H1 (cell line): ENCODE measurements at regions not wholly inside any gene's neighbourhood (a gene's known extent, or its start where the extent isn't known, plus 50 kb on each side); places are given as distances from the start of the nearest gene placed in this dataset.

Experiments
- CTCF ChIA-PET: fragments of 300-600 bp; sonication (Branson Sonifier 250); formaldehyde crosslinking; loops from one replicate; lab custom pipeline; 2021; ENCODE audit not compliant: partially characterized antibody; lab: Charles Lee
- POLR2A ChIA-PET: fragments of 300-600 bp; sonication (Branson Sonifier 250); formaldehyde crosslinking; loops from one replicate; lab custom pipeline; 2021; ENCODE audit warnings: inconsistent platforms; ENCODE audit not compliant: partially characterized antibody; lab: Charles Lee
- DNase-seq, 2 experiments: peaks; one replicate each; pipeline versions ENCODE4 v3.0.0 to v3.0.0-alpha.2; 2010 to 2022; ENCODE audit warnings: low spot score in 2 of 2, low read depth in 1 of 2, mixed read lengths in 1 of 2
- FAIRE-seq: peaks from 2 replicates; lab custom pipeline; 2011; peaks lifted over from hg19 to GRCh38; lab: Jason Lieb, UNC
- H2AFZ ChIP-seq: 2 replicates; pipeline ENCODE4 v1.8.1; 2012; ENCODE audit warnings: low read length, inconsistent platforms
- H2AK5ac ChIP-seq: 2 replicates; pipeline ENCODE4 v1.6.1; 2013; ENCODE audit warnings: low read depth, low read length
- H2BK120ac ChIP-seq: replicated peaks from 2 replicates; pipeline ENCODE3; 2013; ENCODE audit warnings: low read depth, low read length, inconsistent platforms
- H2BK12ac ChIP-seq: 2 replicates; pipeline ENCODE4 v1.6.1; 2013; ENCODE audit warnings: low read depth, low read length
- H2BK15ac ChIP-seq: 2 replicates; pipeline ENCODE4 v1.6.1; 2013; ENCODE audit warnings: low read length
- H2BK20ac ChIP-seq: 2 replicates; pipeline ENCODE4 v1.6.1; 2013; ENCODE audit warnings: low read length
- H2BK5ac ChIP-seq: 2 replicates; pipeline ENCODE4 v1.6.1; 2013; ENCODE audit warnings: low read depth, low read length
- H3K14ac ChIP-seq: 2 replicates; pipeline ENCODE4 v1.6.1; 2013; ENCODE audit warnings: inconsistent platforms; ENCODE audit not compliant: insufficient read length
- H3K18ac ChIP-seq: 2 replicates; pipeline ENCODE4 v1.6.1; 2013; ENCODE audit warnings: low read length; ENCODE audit errors: extremely low read depth
- H3K23ac ChIP-seq: 2 replicates; pipeline ENCODE4 v1.6.1; 2013; ENCODE audit warnings: inconsistent platforms; ENCODE audit not compliant: insufficient read length
- H3K23me2 ChIP-seq: 2 replicates; pipeline ENCODE4 v1.6.1; 2013; ENCODE audit warnings: low read depth, low read length
- H3K27ac ChIP-seq: 2 replicates; pipeline ENCODE4 v1.6.1; 2011; ENCODE audit warnings: low read depth, low read length, inconsistent platforms
- H3K27me3 ChIP-seq, 4 experiments: replicated peaks in 1 of 4; 1 replicate in 1 of 4; 2 replicates in 3 of 4; pipeline versions ENCODE4 v1.6.1 to v1.8.1; 2011 to 2013; ENCODE audit warnings: low read length in 3 of 4, mild to moderate bottlenecking in 3 of 4, inconsistent platforms in 2 of 4, mixed read lengths in 2 of 4, moderate library complexity in 1 of 4; ENCODE audit not compliant: control insufficient read depth in 3 of 4, insufficient read depth in 3 of 4; ENCODE audit errors: extremely low read depth in 1 of 4
- H3K36me3 ChIP-seq, 4 experiments: 2 replicates each; pipeline versions ENCODE4 v1.6.1 to v1.8.1; 2011 to 2013; ENCODE audit warnings: mild to moderate bottlenecking in 4 of 4, low read length in 3 of 4, moderate library complexity in 2 of 4, control low read depth in 1 of 4, inconsistent platforms in 1 of 4; ENCODE audit not compliant: insufficient read depth in 4 of 4, control insufficient read depth in 2 of 4
- H3K4ac ChIP-seq: replicated peaks from 2 replicates; pipeline ENCODE3; 2013; ENCODE audit warnings: low read length, low read depth, mixed read lengths, inconsistent platforms; ENCODE audit not compliant: insufficient read length
- H3K4me1 ChIP-seq, 4 experiments: replicated peaks in 1 of 4; 1 replicate in 1 of 4; 2 replicates in 3 of 4; pipeline versions ENCODE4 v1.6.1 to v1.8.1; 2011 to 2013; ENCODE audit warnings: low read length in 3 of 4, inconsistent platforms in 2 of 4, mixed read lengths in 1 of 4; ENCODE audit not compliant: insufficient read depth in 4 of 4, control insufficient read depth in 3 of 4
- H3K4me2 ChIP-seq, 2 experiments: 2 replicates each; pipeline versions ENCODE4 v1.6.1 to v1.8.1; 2011 to 2013; ENCODE audit warnings: low read depth in 2 of 2, low read length in 2 of 2, control low read depth in 1 of 2, inconsistent platforms in 1 of 2, mild to moderate bottlenecking in 1 of 2; ENCODE audit not compliant: insufficient read depth in 1 of 2
- H3K4me3 ChIP-seq, 4 experiments: fragments of 200-600, 300-600 bp in 1 of 4; sonication (generic), shearing (Covaris generic), sonication (Bioruptor Twin) in 1 of 4; 2 replicates each; pipeline versions ENCODE4 v1.5.1 to v1.8.1; 2011 to 2016; ENCODE audit warnings: low read length in 4 of 4, low read depth in 3 of 4, control low read depth in 2 of 4, inconsistent platforms in 2 of 4, mild to moderate bottlenecking in 2 of 4, mixed read lengths in 1 of 4, moderate library complexity in 1 of 4; ENCODE audit not compliant: insufficient read depth in 2 of 4; ENCODE audit errors: extremely low read depth in 1 of 4
- H3K56ac ChIP-seq: replicated peaks from 2 replicates; pipeline ENCODE3; 2013; ENCODE audit warnings: low read depth, mild to moderate bottlenecking, mixed read lengths, low read length, inconsistent platforms; ENCODE audit not compliant: insufficient read length
- H3K79me1 ChIP-seq: 2 replicates; pipeline ENCODE4 v1.6.1; 2013; ENCODE audit warnings: low read depth, low read length, control low read depth
- H3K79me2 ChIP-seq, 2 experiments: 2 replicates each; pipeline versions ENCODE4 v1.6.1 to v1.8.1; 2012 to 2013; ENCODE audit warnings: low read length in 2 of 2, mild to moderate bottlenecking in 2 of 2, inconsistent platforms in 1 of 2; ENCODE audit not compliant: insufficient read depth in 2 of 2, control insufficient read depth in 1 of 2
- H3K9ac ChIP-seq, 4 experiments: replicated peaks in 1 of 4; 1 replicate in 1 of 4; 2 replicates in 3 of 4; pipeline versions ENCODE4 v1.6.1 to v1.8.1; 2011 to 2013; ENCODE audit warnings: low read depth in 3 of 4, low read length in 3 of 4, control low read depth in 2 of 4, mild to moderate bottlenecking in 2 of 4, moderate library complexity in 2 of 4, inconsistent platforms in 1 of 4; ENCODE audit errors: extremely low read depth in 1 of 4
- H3K9me3 ChIP-seq, 2 experiments: 2 replicates each; pipeline versions ENCODE4 v1.6.1 to v1.8.1; 2012 to 2013; ENCODE audit warnings: mild to moderate bottlenecking in 2 of 2, moderate library complexity in 2 of 2, control low read depth in 1 of 2, inconsistent platforms in 1 of 2, low read depth in 1 of 2, low read length in 1 of 2, mixed read lengths in 1 of 2; ENCODE audit not compliant: insufficient read depth in 2 of 2
- H4K20me1 ChIP-seq, 2 experiments: replicated peaks in 1 of 2; 2 replicates each; pipeline versions ENCODE3 to v1.8.1; 2011 to 2013; ENCODE audit warnings: inconsistent platforms in 2 of 2, low read length in 2 of 2, mild to moderate bottlenecking in 1 of 2; ENCODE audit not compliant: insufficient read depth in 2 of 2, control insufficient read depth in 1 of 2
- H4K5ac ChIP-seq: 2 replicates; pipeline ENCODE4 v1.6.1; 2013; ENCODE audit warnings: low read length, low read depth, mixed read lengths, inconsistent platforms; ENCODE audit not compliant: insufficient read length
- H4K8ac ChIP-seq: 2 replicates; pipeline ENCODE4 v1.8.0; 2013; ENCODE audit warnings: mild to moderate bottlenecking, moderate library complexity, low read length, inconsistent platforms; ENCODE audit not compliant: insufficient read depth; ENCODE audit errors: extremely low read depth
- H4K91ac ChIP-seq: replicated peaks from 2 replicates; pipeline ENCODE3; 2013; ENCODE audit warnings: low read length, mixed read lengths, inconsistent platforms; ENCODE audit not compliant: insufficient read length
- CHD2 ChIP-seq: IDR thresholded peaks from 2 replicates; pipeline ENCODE4 v1.6.1; 2012; ENCODE audit warnings: low read length, improper control_type of control experiment
- FOSL1 ChIP-seq: IDR thresholded peaks from 2 replicates; pipeline ENCODE4 v1.6.1; 2011; ENCODE audit warnings: mild to moderate bottlenecking, low read depth, low read length, moderate library complexity; ENCODE audit not compliant: insufficient read depth
- POU5F1 ChIP-seq: IDR thresholded peaks from 2 replicates; pipeline ENCODE4 v1.6.1; 2011; ENCODE audit warnings: low read depth, mild to moderate bottlenecking, low read length, moderate library complexity
- TAF7 ChIP-seq: optimal IDR thresholded peaks from 2 replicates; pipeline ENCODE3; 2011; ENCODE audit warnings: low read depth, mild to moderate bottlenecking, inconsistent platforms, low read length, moderate library complexity, borderline replicate concordance
- WGBS, 2 experiments: shearing (Covaris generic) in 1 of 2; methylation state at CpG; one replicate each; pipeline versions ENCODE4 v1.1.6 to v1.1.7; 2013 to 2015; ENCODE audit warnings: low lambda C conversion rate in 2 of 2, mixed read lengths in 2 of 2, inconsistent platforms in 1 of 2, low coverage in 1 of 2, missing lambda C conversion rate in 1 of 2; ENCODE audit not compliant: insufficient replicate concordance in 2 of 2, insufficient coverage in 1 of 2, insufficient read length in 1 of 2; ENCODE audit errors: extremely low coverage in 1 of 2, missing lambda C conversion rate in 1 of 2; 5-methylcytosine and 5-hydroxymethylcytosine counted together
- TF ChIP-seq, protein P1 (sequence below): IDR thresholded peaks from 2 replicates; pipeline ENCODE4 v1.6.1; 2012; ENCODE audit warnings: low read length, inconsistent platforms
- TF ChIP-seq, protein P2 (sequence below): IDR thresholded peaks from 2 replicates; pipeline ENCODE4 v1.6.1; 2011; ENCODE audit warnings: low read length, improper control_type of control experiment

DNA sequence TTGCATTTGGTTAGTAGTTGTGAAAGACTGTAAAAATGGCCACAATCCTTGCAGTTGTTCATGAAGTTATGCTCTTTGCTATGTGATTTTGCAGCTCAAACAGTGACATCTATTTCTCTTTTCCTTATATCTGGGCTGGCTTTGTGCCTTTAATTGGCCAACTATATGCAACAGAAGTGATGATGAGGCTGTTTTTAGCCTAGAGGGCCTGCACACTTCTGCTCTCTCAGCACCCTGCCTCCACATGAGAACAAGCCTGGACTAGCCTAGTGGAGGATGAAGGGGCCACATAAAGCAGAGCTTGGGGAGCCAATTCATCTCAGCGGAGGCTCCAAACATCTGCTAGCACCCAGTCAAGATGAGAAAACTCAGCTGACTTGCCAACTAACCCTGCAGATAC lies 339.8 kb downstream of the OMA1 start:
- FAIRE-seq (no peak), DNase-seq (no peak)
- H4K20me1 ChIP-seq = no peaks in the 10 kb centered on the region
- no peak overlapping the region for H2BK20ac ChIP-seq
- no peak overlapping the region for H4K5ac ChIP-seq
- no peaks in the 10 kb centered on the region for H3K79me1 ChIP-seq
- H3K9ac ChIP-seq = no peak overlapping the region
- H3K23me2 ChIP-seq = no peaks in the 10 kb centered on the region
- no peak overlapping the region for H2BK120ac ChIP-seq
- no peak overlapping the region for H3K4ac ChIP-seq
- H3K14ac ChIP-seq = no peak overlapping the region
- H2AK5ac ChIP-seq = no peak overlapping the region
- H4K91ac ChIP-seq = no peak overlapping the region
- POLR2A ChIA-PET = no interaction called here
- H3K23ac ChIP-seq = no peak overlapping the region
- TF ChIP-seq, protein P1, sequence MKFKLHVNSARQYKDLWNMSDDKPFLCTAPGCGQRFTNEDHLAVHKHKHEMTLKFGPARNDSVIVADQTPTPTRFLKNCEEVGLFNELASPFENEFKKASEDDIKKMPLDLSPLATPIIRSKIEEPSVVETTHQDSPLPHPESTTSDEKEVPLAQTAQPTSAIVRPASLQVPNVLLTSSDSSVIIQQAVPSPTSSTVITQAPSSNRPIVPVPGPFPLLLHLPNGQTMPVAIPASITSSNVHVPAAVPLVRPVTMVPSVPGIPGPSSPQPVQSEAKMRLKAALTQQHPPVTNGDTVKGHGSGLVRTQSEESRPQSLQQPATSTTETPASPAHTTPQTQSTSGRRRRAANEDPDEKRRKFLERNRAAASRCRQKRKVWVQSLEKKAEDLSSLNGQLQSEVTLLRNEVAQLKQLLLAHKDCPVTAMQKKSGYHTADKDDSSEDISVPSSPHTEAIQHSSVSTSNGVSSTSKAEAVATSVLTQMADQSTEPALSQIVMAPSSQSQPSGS = no peak
- TF ChIP-seq TAF7 (no peak), CHD2 (no peak), FOSL1 (no peak), POU5F1 (no peak)
- TF ChIP-seq, protein P2, sequence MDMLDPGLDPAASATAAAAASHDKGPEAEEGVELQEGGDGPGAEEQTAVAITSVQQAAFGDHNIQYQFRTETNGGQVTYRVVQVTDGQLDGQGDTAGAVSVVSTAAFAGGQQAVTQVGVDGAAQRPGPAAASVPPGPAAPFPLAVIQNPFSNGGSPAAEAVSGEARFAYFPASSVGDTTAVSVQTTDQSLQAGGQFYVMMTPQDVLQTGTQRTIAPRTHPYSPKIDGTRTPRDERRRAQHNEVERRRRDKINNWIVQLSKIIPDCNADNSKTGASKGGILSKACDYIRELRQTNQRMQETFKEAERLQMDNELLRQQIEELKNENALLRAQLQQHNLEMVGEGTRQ = no peak
- H2AFZ ChIP-seq = no peak overlapping the region
- H3K4me3 ChIP-seq = no peak overlapping the region
- 93% methylated on average over 1 of the region's 1 CpG; no CpG with 5 or more reads in 1 of the 2 experiments for WGBS, 2 experiments
- no peaks in the 10 kb centered on the region for H3K79me2 ChIP-seq
- H3K9me3 ChIP-seq = no peaks in the 10 kb centered on the region
- peaks cover 0 to 2% (median 0%) of the 10 kb centered on the region in 4 experiments; a peak in 1 of 7 replicates for H3K27me3 ChIP-seq
- no peak overlapping the region for H3K27ac ChIP-seq
- no peak overlapping the region for H2BK15ac ChIP-seq
- H3K36me3 ChIP-seq = no peaks in the 10 kb centered on the region; a peak in 1 of 8 replicates
- no peak overlapping the region for H3K18ac ChIP-seq
- H3K4me2 ChIP-seq = no peak overlapping the region
- H4K8ac ChIP-seq = no peak overlapping the region
- H3K4me1 ChIP-seq = no peaks in the 10 kb centered on the region
- H2BK5ac ChIP-seq = no peak overlapping the region
- CTCF ChIA-PET = interaction anchor here (1.2 to 1.4 kb wide), 3 partner anchors 43 to 127 kb away, joined by 3 to 4 read pairs (median 3); no protein-coding TSS in a partner anchor
- no peak overlapping the region for H2BK12ac ChIP-seq
- H3K56ac ChIP-seq = no peak overlapping the region
